Left ventricle myocardium inferior (tissue), 1 donor: ENCODE measurements at regions not wholly inside any gene's neighbourhood (a gene's known extent, or its start where the extent isn't known, plus 50 kb on each side); places are given as distances from the start of the nearest gene placed in this dataset.

Experiments used
- DNase-seq: peaks from one replicate; pipeline ENCODE4 v3.0.0-alpha.2; 2020
- H3K27ac ChIP-seq: fragments of 200-600 bp; replicated peaks from 2 replicates; pipeline ENCODE4 v1.8.0; 2021
- H3K27me3 ChIP-seq: fragments of 200-600 bp; 2 replicates; pipeline ENCODE4 v1.8.0; 2021; ENCODE audit warnings: low read depth
- H3K36me3 ChIP-seq: fragments of 200-600 bp; 2 replicates; pipeline ENCODE4 v1.8.0; 2021
- H3K4me1 ChIP-seq: fragments of 200-600 bp; 2 replicates; pipeline ENCODE4 v1.8.0; 2021
- H3K4me3 ChIP-seq: fragments of 200-600 bp; 2 replicates; pipeline ENCODE4 v1.8.0; 2021; ENCODE audit warnings: mild to moderate bottlenecking, moderate library complexity
- H3K9me3 ChIP-seq: fragments of 200-600 bp; replicated peaks from 2 replicates; pipeline ENCODE4 v1.8.0; 2021
- intact Hi-C: fragments of 100-400 bp; cut with micrococcal nuclease; formaldehyde crosslinking; loops from one replicate; pipeline ENCODE4 v1.11.0; 2022
- TF ChIP-seq, protein P1 (sequence below): fragments of 200-600 bp; IDR thresholded peaks from 2 replicates; pipeline ENCODE4 v1.8.0; 2021; ENCODE audit warnings: antibody characterized with exemption, mild to moderate bottlenecking, borderline replicate concordance
- donor health status: DM: no; HTN: yes; CAD: no; lungs with severe emphysema.

DNA sequence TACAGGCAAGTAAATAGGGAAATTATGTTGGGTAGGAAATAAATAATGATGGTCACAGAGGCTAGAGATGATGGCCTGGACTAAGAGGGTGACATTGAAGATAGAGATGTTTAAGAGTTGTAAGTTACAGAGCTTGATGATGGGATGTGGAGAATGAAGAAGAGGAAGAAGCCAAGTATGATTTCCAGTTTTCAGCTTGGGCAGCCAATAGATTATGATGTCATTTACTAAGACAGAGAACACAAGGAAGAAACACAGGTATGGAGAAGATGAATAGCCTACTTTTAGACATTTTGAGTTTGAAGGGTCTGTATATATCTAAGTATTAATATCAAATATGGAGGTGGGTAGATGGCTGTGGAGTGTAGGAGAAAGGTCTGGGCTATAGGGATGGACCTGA is 56.0 kb upstream of the PRELP start:
- no peak for DNase-seq
- H3K36me3 ChIP-seq, result no peaks in the 10 kb centered on the region
- TF ChIP-seq, protein P1, sequence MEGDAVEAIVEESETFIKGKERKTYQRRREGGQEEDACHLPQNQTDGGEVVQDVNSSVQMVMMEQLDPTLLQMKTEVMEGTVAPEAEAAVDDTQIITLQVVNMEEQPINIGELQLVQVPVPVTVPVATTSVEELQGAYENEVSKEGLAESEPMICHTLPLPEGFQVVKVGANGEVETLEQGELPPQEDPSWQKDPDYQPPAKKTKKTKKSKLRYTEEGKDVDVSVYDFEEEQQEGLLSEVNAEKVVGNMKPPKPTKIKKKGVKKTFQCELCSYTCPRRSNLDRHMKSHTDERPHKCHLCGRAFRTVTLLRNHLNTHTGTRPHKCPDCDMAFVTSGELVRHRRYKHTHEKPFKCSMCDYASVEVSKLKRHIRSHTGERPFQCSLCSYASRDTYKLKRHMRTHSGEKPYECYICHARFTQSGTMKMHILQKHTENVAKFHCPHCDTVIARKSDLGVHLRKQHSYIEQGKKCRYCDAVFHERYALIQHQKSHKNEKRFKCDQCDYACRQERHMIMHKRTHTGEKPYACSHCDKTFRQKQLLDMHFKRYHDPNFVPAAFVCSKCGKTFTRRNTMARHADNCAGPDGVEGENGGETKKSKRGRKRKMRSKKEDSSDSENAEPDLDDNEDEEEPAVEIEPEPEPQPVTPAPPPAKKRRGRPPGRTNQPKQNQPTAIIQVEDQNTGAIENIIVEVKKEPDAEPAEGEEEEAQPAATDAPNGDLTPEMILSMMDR, result no peak
- no peaks in the 10 kb centered on the region for H3K27me3 ChIP-seq
- intact Hi-C loops, result no loop called here
- H3K4me3 ChIP-seq, result no peak overlapping the region
- no peaks in the 10 kb centered on the region for H3K4me1 ChIP-seq
- H3K27ac ChIP-seq, result no peak overlapping the region
- no peaks in the 10 kb centered on the region for H3K9me3 ChIP-seq

DNA sequence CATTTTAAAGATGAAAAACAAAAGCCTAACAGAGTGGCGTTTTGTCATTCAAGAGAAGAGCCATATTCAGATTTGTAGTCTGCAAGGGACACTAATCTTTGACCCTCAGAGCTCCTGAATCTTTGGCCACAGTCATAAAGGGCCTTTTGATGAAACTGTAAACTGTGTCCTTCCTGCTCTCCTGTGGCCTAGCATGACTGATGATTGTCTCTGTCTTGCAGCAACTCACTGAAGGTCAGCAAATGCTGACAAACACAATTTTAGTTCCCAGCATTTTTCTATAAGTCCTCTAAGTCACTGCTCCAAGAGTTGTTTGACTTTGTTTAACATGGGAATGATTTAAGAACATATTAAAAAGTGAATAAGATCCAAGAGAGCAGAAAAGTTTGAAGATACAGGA is 55.3 kb upstream of the PRELP start:
- no peaks in the 10 kb centered on the region for H3K36me3 ChIP-seq

GRCh38 chr1:203421246-203421645 is 54.4 kb upstream of the PRELP start:
- TF ChIP-seq, protein P1, result no peak
- peaks cover 6% of the 10 kb centered on the region for H3K27me3 ChIP-seq
- no peaks in the 10 kb centered on the region for H3K9me3 ChIP-seq
- H3K4me3 ChIP-seq, result no peak overlapping the region
- H3K36me3 ChIP-seq, result no peaks in the 10 kb centered on the region
- H3K4me1 ChIP-seq, result no peaks in the 10 kb centered on the region
- H3K27ac ChIP-seq, result no peak overlapping the region
- intact Hi-C loops, result no loop called here
- no peak for DNase-seq

More for the DNA sequence above, 55.3 kb upstream of the PRELP start:
- DNase-seq, result no peak
- Histone ChIP-seq H3K27me3 (no peaks in the 10 kb centered on the region), H3K9me3 (no peaks in the 10 kb centered on the region), H3K27ac (no peak overlapping the region), H3K4me1 (no peaks in the 10 kb centered on the region), H3K4me3 (no peak overlapping the region)
- intact Hi-C loops, result no loop called here
- TF ChIP-seq, protein P1, result no peak

- Histone ChIP-seq H3K4me1 (no peaks in the 10 kb centered on the region), H3K27me3 (peaks cover 12% of the 10 kb centered on the region), H3K36me3 (no peaks in the 10 kb centered on the region), H3K9me3 (no peaks in the 10 kb centered on the region), H3K27ac (no peak overlapping the region), H3K4me3 (no peak overlapping the region)
- no peak for DNase-seq
- intact Hi-C loops, result no loop called here
- TF ChIP-seq, protein P1, result no peak
These were observed 53.5 kb upstream of the PRELP start for GRCh38 chr1:203422116-203422515.

DNA sequence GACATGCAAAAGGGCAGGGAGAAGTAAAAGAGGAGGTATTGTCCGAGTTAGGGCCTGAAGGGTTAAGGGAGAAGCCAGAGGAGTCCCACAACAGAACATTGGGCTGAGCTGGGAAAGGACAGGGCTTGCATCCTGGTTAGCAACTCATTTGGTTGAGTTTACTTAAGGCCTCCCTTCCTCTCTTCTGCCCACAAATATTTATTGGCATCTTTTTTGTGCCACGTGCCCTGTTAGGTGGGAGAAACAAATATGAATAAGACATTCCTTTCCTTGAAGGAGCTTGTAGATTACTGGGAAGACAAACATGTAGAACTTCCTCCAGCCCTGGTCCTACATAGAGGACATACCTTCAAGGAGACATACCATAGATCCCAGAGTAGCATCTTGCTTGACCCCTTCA is 53.0 kb upstream of the PRELP start:
- H3K4me1 ChIP-seq, result no peaks in the 10 kb centered on the region
- H3K4me3 ChIP-seq, result no peak overlapping the region
- H3K36me3 ChIP-seq, result no peaks in the 10 kb centered on the region
- no peaks in the 10 kb centered on the region for H3K9me3 ChIP-seq
- intact Hi-C loops, result no loop called here
- TF ChIP-seq, protein P1, result no peak
- H3K27ac ChIP-seq, result no peak overlapping the region
- DNase-seq, result no peak
- H3K27me3 ChIP-seq, result peaks cover 12% of the 10 kb centered on the region

GRCh38 chr1:203424285-203424684 is 51.3 kb upstream of the PRELP start:
- Histone ChIP-seq H3K36me3 (no peaks in the 10 kb centered on the region), H3K27me3 (peaks cover 25% of the 10 kb centered on the region), H3K27ac (no peak overlapping the region), H3K4me3 (no peak overlapping the region), H3K4me1 (no peaks in the 10 kb centered on the region), H3K9me3 (no peaks in the 10 kb centered on the region)
- no peak for DNase-seq
- TF ChIP-seq, protein P1, result no peak
- intact Hi-C loops, result no loop called here
